Coronary artery (tissue), 2 donors: ENCODE measurements at regions not wholly inside any gene's neighbourhood (a gene's known extent, or its start where the extent isn't known, plus 50 kb on each side); places are given as distances from the start of the nearest gene placed in this dataset.

Experiments used
- DNase-seq: peaks from one replicate; pipeline ENCODE4 v3.0.0-alpha.2; 2017; ENCODE audit warnings: low spot score
- H3K27ac ChIP-seq, 2 donors: fragments of 200-600 bp; sonication (generic); one replicate each; pipeline ENCODE4 v1.5.1; 2016 to 2019
- H3K4me3 ChIP-seq: fragments of 200-600 bp; sonication (generic); 2 replicates; pipeline ENCODE4 v1.5.1; 2016; ENCODE audit warnings: mild to moderate bottlenecking, moderate library complexity
- CTCF ChIP-seq: fragments of 200-600 bp; sonication (generic); IDR thresholded peaks from one replicate; pipeline ENCODE4 v1.5.1; 2019; ENCODE audit warnings: antibody characterized with exemption

- no peak for DNase-seq
These were observed 100.7 kb downstream of the GAS1 start for GRCh38 chr9:86846656-86847055.

GRCh38 chr9:86843206-86843605 is 104.1 kb downstream of the GAS1 start:
- DNase-seq = no peak
- Histone ChIP-seq H3K4me3 (no peak overlapping the region), H3K27ac (no peak overlapping the region)
- TF ChIP-seq CTCF = no peak

More at GRCh38 chr9:86846656-86847055, 100.7 kb downstream of the GAS1 start:
- no peak for TF ChIP-seq CTCF
- Histone ChIP-seq H3K27ac (no peak overlapping the region), H3K4me3 (no peak overlapping the region)

GRCh38 chr9:86842573-86842972 is 104.7 kb downstream of the GAS1 start:
- no peak overlapping the region for H3K4me3 ChIP-seq
- DNase-seq = no peak
- no peak overlapping the region for H3K27ac ChIP-seq
- no peak for TF ChIP-seq CTCF

- H3K27ac ChIP-seq = no peak overlapping the region
- no peak for TF ChIP-seq CTCF
- no peak overlapping the region for H3K4me3 ChIP-seq
- no peak for DNase-seq
These were observed 107.8 kb downstream of the GAS1 start for GRCh38 chr9:86839522-86839921.

- peak overlapping the region in 1 of 2 donors; percentile 20 for H3K27ac ChIP-seq
- H3K4me3 ChIP-seq = no peak overlapping the region
- TF ChIP-seq CTCF = no peak
- no peak for DNase-seq
These were observed 108.5 kb downstream of the GAS1 start for GRCh38 chr9:86838519-86839497.

- no peak for DNase-seq
- Histone ChIP-seq H3K4me3 (no peak overlapping the region), H3K27ac (no peak overlapping the region)
- TF ChIP-seq CTCF = no peak
These were observed 110.0 kb downstream of the GAS1 start for GRCh38 chr9:86837345-86837744.

- H3K4me3 ChIP-seq = no peak overlapping the region
- no peak overlapping the region for H3K27ac ChIP-seq
- no peak for TF ChIP-seq CTCF
- DNase-seq = no peak
These were observed 110.5 kb downstream of the GAS1 start for GRCh38 chr9:86836797-86837196.
